Mesenchymal stem cell (in vitro differentiated cells and primary cell): ENCODE measurements at regions not wholly inside any gene's neighbourhood (a gene's known extent, or its start where the extent isn't known, plus 50 kb on each side); places are given as distances from the start of the nearest gene placed in this dataset.
A peak's percentile ranks its signal among the peaks of the same experiment; 100 is the strongest.

Experiments used
- DNase-seq: peaks from one replicate; pipeline ENCODE4 v3.0.0-alpha.2; 2013
- H2AFZ ChIP-seq: one replicate; pipeline ENCODE4 v1.6.1; 2013; ENCODE audit warnings: low read depth, mild to moderate bottlenecking, control low read depth, inconsistent platforms, low read length, moderate library complexity
- H2AK5ac ChIP-seq: 2 replicates; pipeline ENCODE4 v1.6.1; 2013; ENCODE audit warnings: low read length, moderate library complexity, mild to moderate bottlenecking, inconsistent platforms; ENCODE audit not compliant: severe bottlenecking
- H2BK120ac ChIP-seq: one replicate; pipeline ENCODE4 v1.6.1; 2013; ENCODE audit warnings: low read depth, mild to moderate bottlenecking, inconsistent platforms, low read length, moderate library complexity
- H2BK12ac ChIP-seq, 2 experiments: one replicate each; pipeline ENCODE4 v1.6.1; 2013; ENCODE audit warnings: inconsistent platforms in 2 of 2, low read length in 2 of 2, mild to moderate bottlenecking in 2 of 2, moderate library complexity in 2 of 2, control low read depth in 1 of 2
- H2BK15ac ChIP-seq: one replicate; pipeline ENCODE4 v1.6.1; 2013; ENCODE audit warnings: mild to moderate bottlenecking, low read depth, inconsistent platforms; ENCODE audit not compliant: poor library complexity, severe bottlenecking
- H2BK5ac ChIP-seq: 2 replicates; pipeline ENCODE4 v1.6.1; 2013; ENCODE audit warnings: low read depth, mild to moderate bottlenecking, low read length, control low read depth, inconsistent platforms; ENCODE audit not compliant: poor library complexity, severe bottlenecking
- H3K14ac ChIP-seq, 2 experiments: one replicate each; pipeline ENCODE4 v1.6.1; 2013; ENCODE audit warnings: inconsistent platforms in 2 of 2, low read length in 2 of 2, control low read depth in 1 of 2, mild to moderate bottlenecking in 1 of 2, moderate library complexity in 1 of 2
- H3K18ac ChIP-seq, 2 experiments: one replicate each; pipeline ENCODE4 v1.6.1; 2013; ENCODE audit warnings: inconsistent platforms in 2 of 2, low read length in 2 of 2, control low read depth in 1 of 2, low read depth in 1 of 2, mild to moderate bottlenecking in 1 of 2
- H3K23ac ChIP-seq, 2 experiments: one replicate each; pipeline ENCODE4 v1.6.1; 2013; ENCODE audit warnings: inconsistent platforms in 2 of 2, low read length in 2 of 2, mild to moderate bottlenecking in 2 of 2, moderate library complexity in 2 of 2, control low read depth in 1 of 2
- H3K27ac ChIP-seq: 2 replicates; pipeline ENCODE4 v1.5.1; 2013; ENCODE audit warnings: mild to moderate bottlenecking, moderate library complexity, low read length, control low read depth, inconsistent platforms; ENCODE audit not compliant: poor library complexity, severe bottlenecking
- H3K27me3 ChIP-seq, 2 experiments: 2 replicates each; pipeline versions ENCODE4 v1.6.1 to v1.7.0; 2013; ENCODE audit warnings: low read length in 2 of 2, mild to moderate bottlenecking in 2 of 2, moderate library complexity in 2 of 2, control low read depth in 1 of 2, inconsistent platforms in 1 of 2; ENCODE audit not compliant: control insufficient read depth in 1 of 2, insufficient read depth in 1 of 2
- H3K36me3 ChIP-seq, 2 experiments: 2 replicates each; pipeline versions ENCODE4 v1.6.1 to v1.7.0; 2013; ENCODE audit warnings: low read length in 2 of 2, control low read depth in 1 of 2, inconsistent platforms in 1 of 2, low read depth in 1 of 2, mild to moderate bottlenecking in 1 of 2; ENCODE audit not compliant: insufficient read depth in 2 of 2, control insufficient read depth in 1 of 2
- H3K4ac ChIP-seq, 2 experiments: one replicate each; pipeline ENCODE4 v1.6.1; 2013; ENCODE audit warnings: inconsistent platforms in 2 of 2, low read length in 2 of 2, mild to moderate bottlenecking in 2 of 2, moderate library complexity in 2 of 2, control low read depth in 1 of 2, low read depth in 1 of 2
- H3K4me1 ChIP-seq: 2 replicates; pipeline ENCODE4 v1.6.1; 2013; ENCODE audit warnings: low read depth, low read length, control low read depth; ENCODE audit not compliant: control insufficient read depth, insufficient read depth
- H3K4me2 ChIP-seq: 2 replicates; pipeline ENCODE4 v1.6.1; 2013; ENCODE audit warnings: low read length, mild to moderate bottlenecking, inconsistent platforms; ENCODE audit not compliant: poor library complexity, severe bottlenecking
- H3K4me3 ChIP-seq, 2 experiments: 2 replicates each; pipeline versions ENCODE4 v1.5.1 to v1.7.0; 2013; ENCODE audit warnings: low read length in 2 of 2, mild to moderate bottlenecking in 2 of 2, control low read depth in 1 of 2, low read depth in 1 of 2; ENCODE audit not compliant: insufficient read depth in 1 of 2
- H3K79me1 ChIP-seq: replicated peaks from 2 replicates; pipeline ENCODE4 v1.6.1; 2013; ENCODE audit warnings: mild to moderate bottlenecking, control low read depth, low read length, inconsistent platforms; ENCODE audit not compliant: poor library complexity, severe bottlenecking
- H3K9ac ChIP-seq: 2 replicates; pipeline ENCODE4 v1.7.0; 2013; ENCODE audit warnings: mild to moderate bottlenecking, low read length, moderate library complexity
- H3K9me3 ChIP-seq: 2 replicates; pipeline ENCODE4 v1.7.0; 2013; ENCODE audit warnings: mild to moderate bottlenecking, low read length; ENCODE audit not compliant: control insufficient read depth
- H4K8ac ChIP-seq: one replicate; pipeline ENCODE4 v1.6.1; 2013; ENCODE audit warnings: inconsistent platforms, mild to moderate bottlenecking, low read length, moderate library complexity
- H4K91ac ChIP-seq: one replicate; pipeline ENCODE4 v1.6.1; 2013; ENCODE audit warnings: mild to moderate bottlenecking, low read length, inconsistent platforms
- WGBS: methylation state at CpG from one replicate; pipeline ENCODE4 v1.1.7; 2013; ENCODE audit warnings: mixed read lengths; 5-methylcytosine and 5-hydroxymethylcytosine counted together

- H3K79me1 ChIP-seq, result no peaks in the 10 kb centered on the region
- no peak overlapping the region for H3K27ac ChIP-seq
- H3K23ac ChIP-seq, result no peak overlapping the region
- peak overlapping the region; percentile 13 for H3K9ac ChIP-seq
- H3K14ac ChIP-seq, result no peak overlapping the region
- H2AFZ ChIP-seq, result no peak overlapping the region
- no peak overlapping the region for H3K4ac ChIP-seq
- H3K18ac ChIP-seq, result peak overlapping the region in 1 of 2 experiments; percentile 14
- H3K9me3 ChIP-seq, result no peaks in the 10 kb centered on the region
- H3K4me1 ChIP-seq, result peaks cover 2% of the 10 kb centered on the region
- no peaks in the 10 kb centered on the region for H3K36me3 ChIP-seq
- no peak overlapping the region for H2BK120ac ChIP-seq
- no peak overlapping the region for H3K4me2 ChIP-seq
- H3K4me3 ChIP-seq, result no peak overlapping the region
- H4K91ac ChIP-seq, result no peak overlapping the region
- no peak overlapping the region for H2BK15ac ChIP-seq
- H4K8ac ChIP-seq, result no peak overlapping the region
- no peak overlapping the region for H2AK5ac ChIP-seq
- H2BK5ac ChIP-seq, result no peak overlapping the region
- no peaks in the 10 kb centered on the region for H3K27me3 ChIP-seq
- no peak for DNase-seq
- no peak overlapping the region for H2BK12ac ChIP-seq
Observed at GRCh38 chr13:34172048-34172447, 354.1 kb downstream of the RFC3 start.

DNA sequence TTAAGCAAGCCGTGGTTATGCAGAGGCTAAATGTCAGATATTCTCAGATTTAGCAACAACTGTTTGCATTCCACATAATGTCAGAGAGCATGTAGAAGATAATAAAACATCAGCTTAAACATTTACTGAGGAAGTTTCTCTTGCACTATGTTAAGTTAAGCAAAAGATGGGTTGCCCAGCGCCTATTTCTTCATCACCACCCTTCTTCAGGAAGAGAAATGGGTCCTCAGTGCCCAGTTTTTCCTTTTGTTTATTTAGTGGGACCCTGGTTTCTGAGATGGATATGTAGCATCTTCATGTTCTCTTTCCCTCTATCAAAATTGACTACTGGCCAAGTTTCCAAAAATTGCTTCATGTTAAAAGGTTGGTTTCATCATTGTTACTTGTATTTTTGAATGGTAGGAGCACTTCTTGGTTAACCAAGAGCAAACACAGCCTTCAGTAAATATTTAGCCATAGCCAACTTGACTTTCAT is 356.8 kb downstream of the RFC3 start:
- no peaks in the 10 kb centered on the region for H3K27me3 ChIP-seq
- no peak overlapping the region for H4K8ac ChIP-seq
- no peak overlapping the region for H2AFZ ChIP-seq
- no peaks in the 10 kb centered on the region for H3K79me1 ChIP-seq
- H3K4me1 ChIP-seq, result peaks cover 4% of the 10 kb centered on the region
- H3K4me2 ChIP-seq, result no peak overlapping the region
- no peak overlapping the region for H2BK12ac ChIP-seq
- H3K4me3 ChIP-seq, result no peak overlapping the region
- no peak overlapping the region for H2BK5ac ChIP-seq
- H2BK120ac ChIP-seq, result no peak overlapping the region
- peak; percentile 37 for DNase-seq
- no peak overlapping the region for H3K14ac ChIP-seq
- no peaks in the 10 kb centered on the region for H3K9me3 ChIP-seq
- H2BK15ac ChIP-seq, result no peak overlapping the region
- WGBS, result no CpG with 5 or more reads among the region's 2 CpGs
- no peak overlapping the region for H3K23ac ChIP-seq
- no peak overlapping the region for H2AK5ac ChIP-seq
- no peaks in the 10 kb centered on the region for H3K36me3 ChIP-seq
- H4K91ac ChIP-seq, result no peak overlapping the region
- no peak overlapping the region for H3K27ac ChIP-seq
- H3K4ac ChIP-seq, result no peak overlapping the region
- H3K9ac ChIP-seq, result no peak overlapping the region
- H3K18ac ChIP-seq, result no peak overlapping the region

DNA sequence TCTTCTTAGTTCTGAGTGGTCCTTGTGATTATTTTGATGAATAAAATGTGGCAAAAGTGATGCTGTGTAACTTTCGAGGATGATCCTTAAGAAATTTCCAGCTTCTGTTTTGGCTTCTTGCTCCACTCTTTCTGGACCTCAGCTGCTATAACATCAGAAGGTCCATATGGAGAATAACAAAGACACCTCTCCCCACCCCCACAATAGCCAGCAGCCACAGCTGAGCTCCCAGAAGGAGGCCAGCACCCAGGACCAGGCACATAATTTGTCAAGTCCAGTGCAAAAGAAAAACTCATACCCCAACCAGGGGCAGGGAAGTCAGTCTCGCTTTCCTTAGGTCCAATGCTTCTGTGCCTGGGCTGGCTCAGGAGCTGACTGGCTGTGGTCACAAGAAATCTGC is 357.6 kb downstream of the RFC3 start:
- Histone ChIP-seq H3K9me3 (no peaks in the 10 kb centered on the region), H3K9ac (no peak overlapping the region), H3K4me1 (peaks cover 4% of the 10 kb centered on the region), H3K27me3 (no peaks in the 10 kb centered on the region), H2BK15ac (peak overlapping the region; percentile 82), H3K36me3 (no peaks in the 10 kb centered on the region), H3K4me3 (no peak overlapping the region), H3K4me2 (no peak overlapping the region), H3K4ac (peak overlapping the region in 1 of 2 experiments; percentile 1), H2BK5ac (no peak overlapping the region), H3K23ac (no peak overlapping the region), H4K8ac (no peak overlapping the region), H3K79me1 (no peaks in the 10 kb centered on the region), H2AFZ (no peak overlapping the region), H3K27ac (no peak overlapping the region), H3K18ac (peak overlapping the region; percentile 44 to 67), H2BK120ac (no peak overlapping the region), H3K14ac (no peak overlapping the region), H2BK12ac (peak overlapping the region; percentile 45 to 75), H2AK5ac (peak overlapping the region; percentile 8), H4K91ac (peak overlapping the region; percentile 88)
- DNase-seq, result no peak
- WGBS, result 96% methylated on average over 2 of the region's 2 CpGs

DNA sequence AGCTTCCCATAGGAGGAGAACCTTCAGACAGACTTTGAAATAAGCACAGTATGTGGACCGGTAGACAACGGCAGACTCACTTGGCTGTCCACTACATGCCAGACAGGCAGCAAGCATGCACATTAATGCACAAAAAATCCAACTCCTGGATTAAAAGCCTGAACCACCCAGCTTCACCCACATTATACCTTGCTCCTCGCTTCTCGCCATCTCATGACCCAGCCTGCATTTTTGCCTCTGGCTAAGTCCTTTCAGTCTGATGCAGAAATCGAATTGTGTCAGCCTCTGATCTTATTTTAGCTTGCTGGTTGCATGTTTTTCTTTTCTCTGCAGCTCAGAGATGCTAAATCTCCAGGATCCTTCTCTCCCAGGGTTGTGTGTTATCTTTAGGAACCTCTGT is 358.7 kb downstream of the RFC3 start:
- Histone ChIP-seq H2BK12ac (peak overlapping the region in 1 of 2 experiments; percentile 54), H3K9me3 (no peaks in the 10 kb centered on the region), H3K27ac (no peak overlapping the region), H2BK5ac (no peak overlapping the region), H3K18ac (peak overlapping the region in 1 of 2 experiments; percentile 0), H3K4ac (peak overlapping the region in 1 of 2 experiments; percentile 45), H4K8ac (no peak overlapping the region), H3K27me3 (no peaks in the 10 kb centered on the region), H3K36me3 (no peaks in the 10 kb centered on the region), H3K79me1 (no peaks in the 10 kb centered on the region), H4K91ac (no peak overlapping the region), H3K9ac (no peak overlapping the region), H3K4me3 (no peak overlapping the region), H3K14ac (no peak overlapping the region), H2BK15ac (no peak overlapping the region), H3K4me2 (no peak overlapping the region), H3K4me1 (peaks cover 4% of the 10 kb centered on the region), H2AK5ac (no peak overlapping the region), H2AFZ (no peak overlapping the region), H3K23ac (no peak overlapping the region), H2BK120ac (no peak overlapping the region)
- 88% methylated on average over 5 of the region's 5 CpGs for WGBS
- DNase-seq, result no peak
